Fibroblast of the aortic adventitia (primary cell): ENCODE measurements at regions not wholly inside any gene's neighbourhood (a gene's known extent, or its start where the extent isn't known, plus 50 kb on each side); places are given as distances from the start of the nearest gene placed in this dataset.

Experiments
- DNase-seq: peaks from one replicate; pipeline ENCODE4 v3.0.0-alpha.2; 2010; ENCODE audit warnings: low read depth
- H3K4me3 ChIP-seq: 2 replicates; pipeline ENCODE4 v1.5.1; 2011; ENCODE audit warnings: low read depth, mild to moderate bottlenecking, control low read depth, low read length, moderate library complexity
- TF ChIP-seq, protein P1 (sequence below): IDR thresholded peaks from 2 replicates; pipeline ENCODE4 v1.5.1; 2011; ENCODE audit warnings: mild to moderate bottlenecking, low read length, control low read depth, inconsistent platforms; ENCODE audit not compliant: insufficient read depth

DNA sequence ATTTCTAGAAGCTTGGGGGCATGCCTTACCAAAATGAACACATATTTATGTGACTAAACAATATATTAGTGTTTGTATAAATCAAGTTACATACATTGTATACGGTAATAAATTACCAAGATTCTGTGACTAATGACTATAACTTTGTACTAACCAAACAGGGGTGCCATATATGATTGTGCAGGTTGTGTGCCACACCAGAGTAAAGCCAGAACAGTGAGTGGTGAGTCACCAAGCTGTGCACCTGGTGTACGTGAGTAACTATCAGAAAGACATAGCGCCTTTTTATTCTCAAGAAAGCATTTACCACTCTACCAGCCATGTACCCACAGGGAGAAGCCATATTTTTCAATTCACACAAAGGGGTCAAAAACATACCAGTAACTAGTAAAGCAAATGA is 453.2 kb upstream of the PIK3C3 start:
- TF ChIP-seq, protein P1, sequence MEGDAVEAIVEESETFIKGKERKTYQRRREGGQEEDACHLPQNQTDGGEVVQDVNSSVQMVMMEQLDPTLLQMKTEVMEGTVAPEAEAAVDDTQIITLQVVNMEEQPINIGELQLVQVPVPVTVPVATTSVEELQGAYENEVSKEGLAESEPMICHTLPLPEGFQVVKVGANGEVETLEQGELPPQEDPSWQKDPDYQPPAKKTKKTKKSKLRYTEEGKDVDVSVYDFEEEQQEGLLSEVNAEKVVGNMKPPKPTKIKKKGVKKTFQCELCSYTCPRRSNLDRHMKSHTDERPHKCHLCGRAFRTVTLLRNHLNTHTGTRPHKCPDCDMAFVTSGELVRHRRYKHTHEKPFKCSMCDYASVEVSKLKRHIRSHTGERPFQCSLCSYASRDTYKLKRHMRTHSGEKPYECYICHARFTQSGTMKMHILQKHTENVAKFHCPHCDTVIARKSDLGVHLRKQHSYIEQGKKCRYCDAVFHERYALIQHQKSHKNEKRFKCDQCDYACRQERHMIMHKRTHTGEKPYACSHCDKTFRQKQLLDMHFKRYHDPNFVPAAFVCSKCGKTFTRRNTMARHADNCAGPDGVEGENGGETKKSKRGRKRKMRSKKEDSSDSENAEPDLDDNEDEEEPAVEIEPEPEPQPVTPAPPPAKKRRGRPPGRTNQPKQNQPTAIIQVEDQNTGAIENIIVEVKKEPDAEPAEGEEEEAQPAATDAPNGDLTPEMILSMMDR = no peak
- no peak overlapping the region for H3K4me3 ChIP-seq
- no peak for DNase-seq

DNA sequence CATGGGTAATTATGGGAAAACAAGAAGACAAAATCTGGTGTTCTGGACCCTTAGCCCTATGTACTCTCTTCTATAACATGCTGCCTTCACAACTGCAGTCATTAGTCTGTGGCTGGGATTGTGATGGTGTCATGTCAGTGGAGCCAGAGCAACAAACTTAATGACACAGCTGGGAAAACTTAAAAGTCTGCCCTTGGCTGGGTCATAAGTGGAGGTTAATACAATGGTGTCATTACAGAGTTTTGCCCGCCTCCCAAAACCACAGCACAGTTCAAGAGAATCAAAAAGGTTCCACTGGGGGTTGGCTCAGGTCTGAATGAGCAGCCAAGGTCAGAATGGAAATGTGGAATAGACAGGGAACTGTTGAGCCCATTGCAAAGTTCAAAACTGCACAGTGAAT is 455.7 kb upstream of the PIK3C3 start:
- H3K4me3 ChIP-seq = no peak overlapping the region
- no peak for DNase-seq
- TF ChIP-seq, protein P1 = no peak

DNA sequence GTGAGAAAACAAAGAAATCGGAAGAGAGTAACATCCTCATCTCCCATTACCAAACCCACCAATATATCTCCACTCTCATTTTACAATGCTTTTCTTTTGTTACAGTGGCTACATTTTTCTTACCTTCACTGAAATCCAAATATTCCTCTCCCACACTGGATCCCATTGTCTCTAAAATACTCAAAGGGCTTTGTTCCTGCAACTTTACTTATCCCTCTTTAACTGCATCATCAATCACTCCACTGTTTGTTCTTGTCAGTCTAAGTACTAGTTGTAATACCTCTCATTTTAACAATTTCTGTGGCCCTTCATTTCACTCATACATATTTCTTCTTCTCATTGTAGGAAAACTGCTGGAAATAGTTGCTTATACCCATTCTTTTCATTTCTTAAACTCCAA is 464.2 kb upstream of the PIK3C3 start:
- H3K4me3 ChIP-seq = no peak overlapping the region
- DNase-seq = no peak
- TF ChIP-seq, protein P1 = no peak

DNA sequence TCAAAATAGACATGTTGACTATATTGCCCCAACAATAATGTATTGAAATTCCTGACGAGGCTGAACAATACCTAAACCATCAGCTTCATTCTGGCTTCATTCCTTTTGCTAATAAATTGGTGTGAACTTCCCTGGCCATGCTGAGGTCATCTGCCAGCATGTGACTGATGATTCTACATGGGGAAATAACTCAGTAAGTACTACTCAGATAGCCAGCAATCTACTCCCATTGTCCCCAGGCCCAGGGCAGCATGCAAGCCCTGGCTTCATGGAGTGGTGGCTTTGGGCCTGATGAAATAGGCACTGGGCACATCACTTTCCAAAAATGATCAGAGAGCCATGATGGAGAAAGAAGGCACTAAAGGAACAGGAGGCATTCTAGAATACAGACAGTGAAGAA is 468.5 kb upstream of the PIK3C3 start:
- no peak overlapping the region for H3K4me3 ChIP-seq
- no peak for DNase-seq
- TF ChIP-seq, protein P1 = no peak

DNA sequence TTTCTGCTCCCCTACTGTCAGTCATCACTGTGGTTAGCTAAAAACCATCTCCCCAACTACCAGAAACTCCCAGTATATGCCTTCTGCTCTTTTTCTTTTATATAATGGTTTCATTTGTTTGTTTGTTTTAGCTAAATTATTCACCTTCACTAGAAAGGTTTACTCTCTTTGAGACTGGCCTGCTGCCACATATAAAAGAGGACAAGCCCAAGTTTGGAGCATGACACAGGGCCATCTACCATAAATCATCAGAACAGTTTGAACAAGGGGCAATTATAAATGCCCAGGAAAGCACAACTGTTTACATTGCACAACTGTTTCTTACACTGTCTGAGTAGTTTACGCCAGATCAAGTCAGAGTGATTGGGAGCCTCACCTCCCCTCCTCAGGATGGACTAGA is 471.0 kb upstream of the PIK3C3 start:
- DNase-seq = no peak
- TF ChIP-seq, protein P1 = no peak
- H3K4me3 ChIP-seq = no peak overlapping the region

DNA sequence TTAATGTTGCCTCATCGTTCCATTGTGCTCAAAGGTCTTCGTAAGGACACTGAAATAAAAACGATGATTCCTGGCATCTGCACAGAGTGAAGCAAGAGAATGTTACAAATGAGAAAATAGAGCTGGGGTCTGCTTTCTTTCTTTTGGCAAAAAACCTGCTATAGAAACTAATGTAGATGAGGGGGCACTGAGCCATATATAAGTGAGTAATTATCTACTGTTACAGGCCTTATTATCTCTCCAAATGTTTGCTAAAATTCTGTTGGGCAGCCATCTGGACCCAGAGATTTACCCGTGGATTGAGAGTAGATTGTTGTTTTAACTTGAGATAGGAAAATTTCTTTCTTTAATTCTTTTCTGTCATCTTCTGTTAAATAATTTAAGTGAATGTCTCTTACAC is 472.5 kb upstream of the PIK3C3 start:
- TF ChIP-seq, protein P1 = no peak
- no peak overlapping the region for H3K4me3 ChIP-seq
- DNase-seq = no peak

DNA sequence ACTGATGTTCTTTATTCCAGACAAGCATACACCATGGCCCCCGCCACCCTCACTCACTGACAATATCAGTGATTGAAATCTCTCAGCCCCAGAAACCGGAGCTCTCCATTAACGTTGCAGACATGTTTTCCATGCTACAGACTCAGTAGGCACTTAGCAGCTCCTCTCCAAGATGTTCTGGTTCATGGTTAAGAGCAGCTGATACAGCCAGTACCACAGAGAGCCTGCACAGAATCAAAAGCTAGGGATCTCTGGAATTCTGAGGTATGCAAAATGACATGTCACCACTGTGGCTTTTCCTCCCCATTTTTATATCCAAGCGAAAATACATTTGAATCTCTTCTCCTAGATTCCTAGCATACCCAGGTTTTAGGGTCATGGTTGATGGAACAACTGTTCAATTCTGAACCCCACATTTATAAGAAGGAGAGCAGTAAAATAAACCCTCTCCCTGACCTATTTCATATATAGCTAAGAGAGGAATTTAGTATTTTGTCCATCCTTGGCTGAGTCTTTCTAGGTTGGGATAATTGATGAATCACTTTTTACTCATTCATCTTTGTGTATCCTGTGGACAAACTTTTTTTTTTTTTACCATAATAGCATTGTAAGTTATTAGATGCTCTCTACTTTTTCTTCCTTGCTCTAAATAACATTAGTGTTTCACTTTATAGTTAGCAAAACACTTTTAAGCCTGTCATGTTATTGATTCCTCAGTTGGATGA is 488.4 kb upstream of the PIK3C3 start:
- no peak overlapping the region for H3K4me3 ChIP-seq
- no peak for DNase-seq
- TF ChIP-seq, protein P1 = no peak
